NCI-H2196 (cell line): ENCODE measurements at regions not wholly inside any gene's neighbourhood (a gene's known extent, or its start where the extent isn't known, plus 50 kb on each side); places are given as distances from the start of the nearest gene placed in this dataset.
"Not testable (repeated sequence)": the region's sequence is repeated elsewhere in the genome, so short reads cannot be mapped to it uniquely, and the experiment has no call there.

Source experiments
- DNase-seq: peaks from one replicate; lab custom pipeline; 2025; ENCODE audit not compliant: unreplicated experiment; lab: John Stamatoyannopoulos, UW

DNA sequence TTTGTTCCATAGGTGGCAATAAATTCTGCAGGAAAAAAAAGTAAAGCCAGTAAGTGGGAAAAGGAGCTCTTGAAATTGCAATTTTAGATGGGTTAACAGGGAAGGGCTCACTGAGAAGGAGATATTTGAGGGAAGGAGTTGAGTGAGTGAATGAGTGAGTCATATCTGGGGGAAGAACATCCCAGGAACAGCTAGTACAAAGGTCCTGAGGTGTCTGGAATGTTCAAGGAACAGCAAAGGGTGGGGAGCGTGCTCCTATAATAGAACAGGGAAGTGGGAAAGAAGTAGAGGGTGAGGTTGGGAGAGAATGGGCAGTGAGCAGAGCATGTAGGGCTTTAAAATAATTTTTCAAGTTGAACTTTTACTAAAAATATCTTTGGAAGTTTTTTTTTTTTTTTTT, 68.0 kb upstream of the PSME4 start:
- no peak for DNase-seq

DNA sequence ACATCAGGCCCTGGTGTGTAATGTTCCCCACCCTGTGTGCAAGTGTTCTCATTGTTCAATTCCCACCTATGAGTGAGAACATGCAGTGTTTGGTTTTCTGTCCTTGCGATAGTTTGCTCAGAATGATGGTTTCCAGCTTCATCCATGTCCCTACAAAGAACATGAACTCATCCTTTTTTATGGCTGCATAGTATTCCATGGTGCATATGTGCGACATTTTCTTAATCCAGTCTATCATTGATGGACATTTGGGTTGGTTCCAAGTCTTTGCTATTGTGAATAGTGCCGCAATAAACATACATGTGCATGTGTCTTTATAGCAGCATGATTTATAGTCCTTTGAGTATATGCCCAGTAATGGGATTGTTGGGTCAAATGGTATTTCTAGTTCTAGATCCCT, 60.5 kb upstream of the PSME4 start:
- DNase-seq: not testable (repeated sequence)

DNA sequence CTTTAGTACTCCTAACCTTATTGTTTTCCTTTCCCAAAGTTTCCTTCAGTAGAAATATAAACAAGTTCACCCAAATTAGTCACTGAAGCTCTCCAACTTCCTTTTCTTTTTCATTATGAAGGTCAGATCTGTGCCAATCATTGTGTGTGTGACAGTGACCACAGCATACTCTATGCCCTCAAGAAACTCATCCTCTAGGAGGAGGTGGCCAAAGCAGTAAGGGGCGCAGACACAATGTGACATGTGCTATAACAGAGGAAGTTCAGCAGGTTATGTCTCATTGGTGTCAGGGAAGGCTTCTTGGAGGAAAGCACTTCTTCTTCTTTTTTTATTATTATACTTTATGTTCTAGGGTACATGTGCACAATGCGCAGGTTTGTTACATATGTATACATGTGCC, 60.0 kb upstream of the PSME4 start:
- DNase-seq: no peak

DNA sequence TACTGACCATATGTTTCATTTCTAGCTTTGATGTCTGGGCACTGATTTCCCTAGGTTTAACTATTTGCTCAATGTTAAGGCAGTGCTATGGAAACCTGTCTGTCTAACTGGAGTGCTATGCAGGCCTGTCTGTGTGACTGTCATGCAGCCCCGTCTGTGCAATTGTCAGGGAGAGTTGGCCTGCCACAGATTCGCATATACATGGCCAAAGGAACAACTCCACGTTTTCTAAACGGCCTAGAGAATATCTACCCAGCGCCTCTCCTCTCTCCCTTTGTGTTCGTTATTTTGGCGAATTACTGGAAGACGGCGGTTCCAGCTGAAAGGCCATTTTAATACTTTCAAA, 59.6 kb upstream of the PSME4 start:
- no peak for DNase-seq

DNA sequence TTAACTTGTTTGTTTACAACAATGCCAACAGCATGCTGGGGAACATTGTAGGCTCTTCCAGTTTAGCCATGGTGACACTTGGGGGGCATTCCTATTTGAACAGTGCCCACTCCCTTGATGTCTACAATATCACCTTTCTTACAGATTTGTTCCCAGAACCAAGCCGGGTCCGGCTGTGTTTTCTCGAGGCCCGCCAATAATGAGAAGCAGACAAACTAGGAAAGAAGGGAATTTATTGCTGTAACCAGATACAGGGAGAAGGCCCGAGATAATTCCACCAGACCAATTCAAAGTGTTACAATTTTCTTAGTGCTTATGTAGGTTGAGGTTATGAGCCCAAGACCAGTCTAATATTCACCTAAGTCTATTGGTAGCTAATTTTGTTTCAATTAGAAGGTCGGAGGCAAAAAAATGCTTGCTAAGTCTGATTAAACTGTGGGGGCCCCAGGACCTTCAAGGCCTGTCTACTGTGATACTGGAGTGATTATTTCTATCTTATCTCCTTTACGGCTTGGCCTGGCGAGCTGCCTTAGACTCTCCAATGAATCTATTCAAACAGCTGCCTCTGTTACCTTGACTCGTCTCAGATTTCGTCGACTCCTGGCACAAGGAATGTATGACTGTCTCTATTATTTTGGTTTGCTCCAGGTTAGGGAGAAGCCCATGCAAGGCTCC, 59.1 kb upstream of the PSME4 start:
- peak; percentile 15 for DNase-seq

DNA sequence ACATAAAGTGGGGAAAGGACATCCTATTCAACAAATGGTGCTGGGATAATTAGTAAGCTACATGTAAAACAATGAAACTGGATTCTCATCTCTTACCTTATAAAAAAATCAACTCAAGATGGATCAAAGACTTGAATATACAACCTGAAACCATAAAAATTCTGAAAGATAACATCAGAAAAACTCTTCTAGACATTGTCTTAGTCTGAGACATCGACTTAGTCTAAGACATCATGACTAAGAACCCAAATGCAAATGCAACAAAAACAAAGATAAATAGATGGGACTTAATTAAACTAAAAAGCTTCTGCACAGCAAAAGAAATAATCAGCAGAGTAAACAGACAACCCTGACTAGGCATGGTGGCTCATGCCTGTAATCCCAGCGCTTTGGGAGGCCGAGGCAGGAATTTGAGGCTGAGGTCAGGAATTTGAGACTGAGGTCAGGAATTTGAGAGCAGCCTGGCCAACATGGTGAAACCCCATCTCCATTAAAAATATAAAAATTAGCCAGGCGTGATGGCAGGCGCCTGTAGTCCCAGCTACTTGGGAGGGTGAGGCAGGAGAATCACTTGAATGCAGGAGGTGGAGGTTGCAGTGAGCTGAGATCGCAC, 54.8 kb upstream of the PSME4 start:
- not testable (repeated sequence) for DNase-seq

DNA sequence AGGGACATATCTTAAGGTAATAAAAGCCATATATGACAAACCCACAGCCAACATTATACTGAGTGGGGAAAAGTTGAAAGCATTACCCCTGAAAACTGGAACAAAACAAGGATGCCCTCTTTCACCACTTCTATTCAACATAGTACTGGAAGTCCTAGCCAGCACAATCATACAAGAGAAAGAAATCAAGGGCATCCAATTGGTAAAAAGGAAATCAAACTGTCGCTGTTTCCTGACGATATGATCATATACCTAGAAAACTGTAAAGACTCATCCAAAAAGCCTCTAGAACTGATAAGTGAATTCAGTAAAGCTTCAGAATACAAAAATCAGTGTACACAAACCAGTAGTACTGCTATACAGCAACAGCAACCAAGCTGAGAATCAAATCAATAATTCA, 53.8 kb upstream of the PSME4 start:
- DNase-seq: no peak

DNA sequence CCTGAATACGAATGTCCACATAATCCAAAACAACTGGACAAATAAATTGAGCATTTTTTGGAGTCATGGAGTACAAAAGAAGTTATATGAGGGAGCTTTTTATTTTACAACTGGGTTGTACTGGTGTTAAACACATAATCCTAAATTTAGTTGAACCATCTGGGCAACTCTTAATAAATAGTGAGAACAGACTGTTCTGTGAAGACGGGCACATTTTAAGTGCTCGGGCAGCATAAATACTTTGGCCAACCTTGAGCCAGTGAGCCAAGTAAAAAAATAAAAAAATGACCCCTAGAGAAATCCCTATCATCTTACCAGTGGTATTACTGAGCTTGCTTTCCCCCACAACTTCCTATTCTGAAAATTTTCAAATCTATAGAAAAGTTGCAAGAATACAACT, 50.9 kb upstream of the PSME4 start:
- no peak for DNase-seq

DNA sequence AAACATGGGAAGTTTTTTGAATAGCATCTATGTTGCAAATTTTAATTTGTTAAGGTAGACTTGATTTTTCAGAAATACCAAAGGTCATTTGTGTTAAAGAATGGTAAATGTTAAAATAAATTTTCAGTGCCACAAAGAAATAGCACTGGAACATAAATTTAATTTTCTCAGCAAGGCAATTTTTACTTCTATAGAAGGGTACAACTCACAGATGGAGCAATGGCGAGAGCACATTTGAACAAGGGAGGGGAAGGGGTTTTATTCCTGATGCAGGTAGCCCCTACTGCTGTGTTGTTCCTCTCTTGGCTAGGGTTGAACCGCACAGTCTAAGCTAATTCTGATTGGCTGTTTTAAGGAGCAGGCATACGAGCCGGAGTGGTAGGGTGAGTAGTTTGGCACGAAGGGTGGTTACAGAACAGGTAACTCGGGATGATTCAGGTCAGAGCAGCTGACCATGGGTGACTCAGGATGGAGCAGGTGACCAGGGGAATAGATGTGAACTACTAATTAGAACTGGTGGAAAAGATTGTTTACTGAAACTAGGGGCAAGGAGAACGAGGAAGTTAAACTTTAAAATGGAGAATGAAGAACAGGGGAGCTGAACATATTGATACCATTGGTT, 50.1 kb upstream of the PSME4 start:
- no peak for DNase-seq
